ENCODE measurements at regions not wholly inside any gene's neighbourhood (a gene's known extent, or its start where the extent isn't known, plus 50 kb on each side); places are given as distances from the start of the nearest gene placed in this dataset.
"Not testable (repeated sequence)": the region's sequence is repeated elsewhere in the genome, so short reads cannot be mapped to it uniquely, and the experiment has no call there.

DNA sequence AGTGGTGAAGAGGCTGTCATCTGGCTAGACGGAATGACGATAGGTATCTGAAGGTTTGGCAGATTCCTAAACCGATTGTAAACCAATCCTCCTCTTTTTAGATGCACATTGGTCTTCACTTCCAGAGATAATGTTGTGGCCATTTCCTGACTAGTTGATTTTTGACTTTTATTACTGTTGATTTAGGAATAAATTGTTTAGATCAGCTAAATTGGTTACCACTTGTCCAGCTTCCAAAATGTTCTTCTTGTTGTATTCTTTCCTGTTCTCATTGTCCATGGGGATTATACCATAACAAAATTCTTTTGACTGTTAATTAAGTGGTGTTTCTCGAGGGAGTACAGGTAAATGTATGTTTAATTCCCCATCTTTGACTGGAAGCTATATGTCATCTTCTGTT, 119.7 kb downstream of the MACROH2A1 start:
- Histone ChIP-seq H3K36me3 (no peaks in the 10 kb centered on the region), H3K4me3 (no peak overlapping the region), H3K27me3 (no peaks in the 10 kb centered on the region), H3K9me3 (replicated peaks) (0 out of 2 replicates have a peak, but pooled peaks cover 6% of the 10 kb centered on the region), H3K4me1 (peaks cover 30% of the 10 kb centered on the region), H3K27ac (no peak overlapping the region)
- DNase-seq: no peak

DNA sequence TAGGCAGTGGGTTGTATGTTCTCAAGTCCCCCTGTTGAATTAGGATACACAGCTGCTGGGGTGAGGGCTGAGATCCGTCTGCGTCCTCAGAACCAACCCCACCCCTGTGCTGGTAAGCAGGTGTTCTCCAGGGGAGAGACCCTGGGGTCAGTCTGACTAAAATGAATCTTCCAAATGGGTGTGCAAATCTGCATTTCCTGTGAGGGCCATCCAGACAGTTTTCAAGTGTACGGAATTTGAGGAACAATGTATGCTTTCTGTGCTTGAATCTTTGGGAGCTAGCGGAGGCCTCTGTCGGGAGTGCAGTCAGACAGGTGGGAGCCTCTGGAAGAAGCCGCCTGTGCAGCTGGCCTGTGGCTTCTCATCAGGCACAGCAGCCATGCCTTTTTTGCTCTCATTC, 122.9 kb downstream of the MACROH2A1 start:
- Histone ChIP-seq H3K36me3 (no peaks in the 10 kb centered on the region), H3K4me3 (no peak overlapping the region), H3K27me3 (no peaks in the 10 kb centered on the region), H3K27ac (peak overlapping the region; percentile 79), H3K9me3 (replicated peaks) (no peaks in the 10 kb centered on the region), H3K4me1 (peaks cover 51% of the 10 kb centered on the region)
- DNase-seq: peak; percentile 92 to 97

GRCh38 chr5:135273212-135273611, 125.8 kb downstream of the MACROH2A1 start:
- no peak for DNase-seq
- no peaks in the 10 kb centered on the region for H3K36me3 ChIP-seq
- no peak overlapping the region for H3K4me3 ChIP-seq
- H3K4me1 ChIP-seq: peaks cover 70% of the 10 kb centered on the region
- no peaks in the 10 kb centered on the region for H3K27me3 ChIP-seq
- H3K27ac ChIP-seq: peak overlapping the region; percentile 87; the same call in 1 of the 2 replicates
- no peaks in the 10 kb centered on the region for H3K9me3 ChIP-seq (replicated peaks)

DNA sequence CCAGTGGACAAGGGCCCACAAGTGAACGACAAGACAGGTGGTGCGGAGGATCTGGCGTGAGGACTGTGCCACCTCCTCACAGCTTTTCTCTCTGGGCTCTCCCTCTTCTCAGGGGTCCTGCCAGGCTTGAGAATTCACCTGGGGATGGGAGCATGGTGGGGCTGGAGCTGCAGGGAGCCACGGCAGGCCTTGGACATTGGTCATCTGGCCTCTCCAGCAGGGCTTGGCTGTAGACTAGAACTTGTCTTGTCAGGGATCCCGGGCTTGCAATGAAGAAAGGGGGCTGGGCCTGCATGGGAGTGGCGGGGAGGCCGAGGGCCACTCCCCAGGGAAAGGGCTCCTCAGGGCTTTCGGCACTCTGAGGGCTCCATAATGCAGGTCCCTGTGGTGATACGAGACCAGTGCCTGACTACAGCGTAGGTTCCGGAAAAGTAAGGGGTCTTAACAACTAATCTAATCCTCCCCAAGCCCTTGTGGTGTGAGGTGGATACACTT, 126.7 kb downstream of the MACROH2A1 start:
- H3K27ac ChIP-seq: peak overlapping the region; percentile 87
- H3K4me1 ChIP-seq: peaks cover 70% of the 10 kb centered on the region
- no peaks in the 10 kb centered on the region for H3K36me3 ChIP-seq
- no peak overlapping the region for H3K4me3 ChIP-seq
- DNase-seq: no peak
- H3K27me3 ChIP-seq: no peaks in the 10 kb centered on the region
- H3K9me3 ChIP-seq (replicated peaks): no peaks in the 10 kb centered on the region

- no peaks in the 10 kb centered on the region for H3K9me3 ChIP-seq (replicated peaks)
- H3K27ac ChIP-seq: peak overlapping the region; percentile 87
- H3K4me1 ChIP-seq: peaks cover 65% of the 10 kb centered on the region
- no peaks in the 10 kb centered on the region for H3K36me3 ChIP-seq
- no peak overlapping the region for H3K4me3 ChIP-seq
- peak; percentile 94 to 97 for DNase-seq
- no peaks in the 10 kb centered on the region for H3K27me3 ChIP-seq
Measured at GRCh38 chr5:135271533-135272310, 127.3 kb downstream of the MACROH2A1 start.

DNA sequence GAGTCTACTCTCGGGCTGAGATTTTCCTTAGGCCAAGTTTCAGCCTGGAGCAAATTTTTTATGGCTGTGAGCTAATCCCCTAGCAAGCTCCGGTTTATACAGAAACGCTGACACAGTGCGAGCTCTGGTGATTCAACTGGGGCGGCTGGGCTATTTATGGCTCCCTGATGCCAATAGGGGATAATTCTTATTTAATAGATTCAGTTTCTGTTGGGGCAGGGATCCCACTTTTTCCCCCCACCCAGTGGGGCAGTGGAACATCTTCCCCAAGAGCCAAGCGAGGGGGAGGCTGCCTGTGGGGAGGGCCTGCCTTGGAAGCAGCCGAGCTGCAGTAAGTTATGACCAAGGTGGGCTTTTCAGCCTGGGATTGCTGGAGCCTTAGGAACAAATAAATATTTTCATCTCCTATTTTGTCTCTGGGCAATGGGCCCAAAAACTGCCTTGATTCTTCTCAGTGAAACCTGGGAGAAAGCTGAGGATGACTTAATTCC, 129.1 kb downstream of the MACROH2A1 start:
- Histone ChIP-seq H3K4me3 (peak overlapping the region; percentile 44), H3K9me3 (replicated peaks) (no peaks in the 10 kb centered on the region), H3K4me1 (peaks cover 62% of the 10 kb centered on the region), H3K36me3 (no peaks in the 10 kb centered on the region), H3K27me3 (no peaks in the 10 kb centered on the region), H3K27ac (peak overlapping the region; percentile 87)
- peak; percentile 85 to 90 for DNase-seq

- H3K4me3 ChIP-seq: peak overlapping the region; percentile 44
- H3K36me3 ChIP-seq: no peaks in the 10 kb centered on the region
- no peak for DNase-seq
- peaks cover 64% of the 10 kb centered on the region for H3K4me1 ChIP-seq
- H3K27me3 ChIP-seq: no peaks in the 10 kb centered on the region
- peak overlapping the region; percentile 87 for H3K27ac ChIP-seq
- no peaks in the 10 kb centered on the region for H3K9me3 ChIP-seq (replicated peaks)
Measured at GRCh38 chr5:135269199-135269598, 129.8 kb downstream of the MACROH2A1 start.

- no peak overlapping the region for H3K4me3 ChIP-seq
- no peaks in the 10 kb centered on the region for H3K36me3 ChIP-seq
- no peaks in the 10 kb centered on the region for H3K27me3 ChIP-seq
- peaks cover 54% of the 10 kb centered on the region for H3K4me1 ChIP-seq
- peaks cover 7% of the 10 kb centered on the region; the same call in 1 of the 2 replicates for H3K9me3 ChIP-seq (replicated peaks)
- DNase-seq: no peak
- no peak overlapping the region for H3K27ac ChIP-seq
Measured at GRCh38 chr5:135266975-135267374, 132.1 kb downstream of the MACROH2A1 start.

DNA sequence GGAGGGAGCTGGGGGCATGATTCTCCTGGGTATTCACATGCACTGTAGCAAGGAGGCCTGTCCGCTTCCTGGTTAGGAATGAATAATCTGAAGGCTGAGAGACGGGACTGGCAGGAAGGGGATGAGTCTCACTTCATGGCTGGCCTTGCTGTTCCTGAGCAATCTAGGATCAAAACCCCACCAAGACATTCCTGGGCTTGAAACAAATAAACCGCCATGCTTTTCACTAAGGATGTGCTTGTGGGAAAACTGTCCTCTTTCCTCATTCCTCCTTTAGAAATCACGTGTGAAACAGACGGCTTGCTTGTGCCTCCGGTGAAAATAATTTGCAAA, 132.8 kb downstream of the MACROH2A1 start:
- no peak for DNase-seq
- Histone ChIP-seq H3K27me3 (no peaks in the 10 kb centered on the region), H3K4me1 (peaks cover 47% of the 10 kb centered on the region), H3K36me3 (no peaks in the 10 kb centered on the region), H3K4me3 (no peak overlapping the region), H3K27ac (no peak overlapping the region), H3K9me3 (replicated peaks) (peaks cover 11% of the 10 kb centered on the region; the same call in 1 of the 2 replicates)

GRCh38 chr5:135265497-135266302, 133.3 kb downstream of the MACROH2A1 start:
- Histone ChIP-seq H3K27me3 (no peaks in the 10 kb centered on the region), H3K4me3 (peak overlapping the region; percentile 31), H3K36me3 (no peaks in the 10 kb centered on the region), H3K4me1 (peaks cover 42% of the 10 kb centered on the region), H3K9me3 (replicated peaks) (peaks cover 11% of the 10 kb centered on the region; the same call in 1 of the 2 replicates), H3K27ac (peak overlapping the region; percentile 52)
- DNase-seq: no peak

DNA sequence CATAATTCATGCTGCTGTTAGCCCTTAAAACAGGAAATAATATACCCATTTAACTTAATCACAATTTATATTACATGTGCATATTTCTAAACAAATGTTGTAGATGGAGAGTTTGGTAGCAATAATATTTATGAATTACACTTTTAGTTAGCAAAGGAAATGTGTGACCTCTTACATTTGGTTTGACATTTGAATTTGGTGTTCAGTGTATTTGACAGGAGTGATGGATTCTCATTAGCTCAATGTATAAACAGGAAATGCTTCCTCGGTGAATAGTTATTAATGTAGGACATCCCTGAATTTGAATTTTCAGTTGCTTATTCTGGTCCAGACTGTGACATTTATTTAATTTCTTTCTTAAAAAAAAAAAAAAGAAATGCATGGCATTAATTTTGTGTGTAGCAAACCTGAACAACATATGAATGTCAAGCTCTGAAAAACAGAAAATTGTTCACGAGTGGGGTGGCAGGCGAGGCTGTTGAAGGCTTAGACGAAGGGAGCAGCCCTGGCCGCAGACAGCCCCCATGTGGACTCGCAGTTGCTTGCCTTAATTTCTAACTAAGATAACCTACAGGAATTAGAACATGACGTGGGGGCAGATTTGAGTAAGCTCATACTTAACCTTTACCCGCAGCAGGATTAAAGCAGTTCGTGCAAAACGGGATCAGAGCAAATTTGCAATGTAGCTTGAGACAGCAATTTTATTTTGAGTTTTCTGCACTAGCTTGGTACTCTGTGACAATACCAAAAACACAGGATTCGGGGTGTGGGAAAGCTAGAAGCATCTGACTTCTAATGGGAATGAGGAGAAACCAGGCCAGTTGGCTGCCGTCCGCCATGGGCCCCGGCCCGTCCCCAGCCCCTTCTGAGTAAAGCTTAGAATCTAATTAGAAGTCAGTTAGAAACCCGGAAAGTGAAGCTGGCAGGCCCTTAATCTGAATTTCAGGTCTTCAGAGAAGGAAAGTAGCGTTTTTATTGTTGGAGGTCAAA, 134.3 kb downstream of the MACROH2A1 start:
- peak; percentile 45 to 61 for DNase-seq
- Histone ChIP-seq H3K9me3 (replicated peaks) (peaks cover 12% of the 10 kb centered on the region; the same call in 1 of the 2 replicates), H3K27ac (peak overlapping the region; percentile 52), H3K36me3 (no peaks in the 10 kb centered on the region), H3K27me3 (no peaks in the 10 kb centered on the region), H3K4me1 (peaks cover 35% of the 10 kb centered on the region), H3K4me3 (peak overlapping the region; percentile 31)

DNA sequence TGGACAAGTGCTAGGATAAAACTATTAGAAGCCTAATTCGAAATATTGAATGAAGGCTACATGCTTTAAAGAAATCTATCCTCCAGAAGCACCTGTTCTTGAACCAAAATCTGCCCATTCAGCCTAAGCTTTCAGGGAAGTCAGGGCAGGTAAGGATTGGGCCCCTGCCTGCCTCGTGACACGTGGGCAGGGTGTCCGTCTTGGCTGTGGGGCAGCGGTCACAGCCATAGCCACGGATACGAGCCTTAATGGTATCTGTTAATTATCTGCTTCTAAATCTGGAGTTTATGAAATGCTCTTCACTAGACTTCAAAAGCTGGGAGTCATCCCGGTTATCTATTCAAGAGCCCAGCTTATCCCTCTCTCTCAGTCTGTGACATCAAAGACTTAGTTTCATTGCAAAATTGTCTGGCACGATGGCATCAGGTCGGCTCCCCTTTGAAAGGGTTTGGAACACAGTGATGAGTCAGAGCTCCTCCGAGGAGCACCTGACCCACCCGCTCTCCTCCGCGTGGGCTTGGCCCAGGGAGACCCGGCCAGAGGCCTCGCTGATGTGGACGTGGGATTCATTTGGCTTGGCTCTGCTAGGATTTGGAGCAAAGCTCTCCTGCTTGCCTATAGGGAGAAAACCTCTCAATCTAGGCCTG, 135.9 kb downstream of the MACROH2A1 start:
- Histone ChIP-seq H3K9me3 (replicated peaks) (peaks cover 21% of the 10 kb centered on the region), H3K4me3 (no peak overlapping the region), H3K36me3 (no peaks in the 10 kb centered on the region), H3K27ac (no peak overlapping the region), H3K27me3 (no peaks in the 10 kb centered on the region), H3K4me1 (peaks cover 23% of the 10 kb centered on the region)
- no peak for DNase-seq

DNA sequence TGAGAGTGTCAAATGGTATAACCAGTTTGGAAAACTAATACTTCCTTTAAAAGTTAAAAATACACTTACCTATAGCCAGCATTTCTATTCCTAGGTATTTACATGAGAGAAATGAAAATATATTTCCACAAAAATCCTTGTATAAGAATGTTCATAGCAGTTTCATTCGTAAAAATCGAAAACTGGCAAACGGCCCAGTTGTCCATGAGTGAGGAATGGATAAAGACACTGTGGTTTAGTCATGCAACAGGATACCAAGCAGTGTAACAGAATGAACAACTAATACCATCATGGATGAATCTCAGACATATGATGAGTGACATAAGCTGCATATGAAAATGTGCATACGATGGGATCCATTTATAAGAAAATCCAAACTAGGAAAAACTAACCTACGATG, 136.7 kb downstream of the MACROH2A1 start:
- H3K27ac ChIP-seq: no peak overlapping the region
- peaks cover 23% of the 10 kb centered on the region for H3K4me1 ChIP-seq
- no peak overlapping the region for H3K4me3 ChIP-seq
- H3K27me3 ChIP-seq: no peaks in the 10 kb centered on the region
- no peak for DNase-seq
- no peaks in the 10 kb centered on the region for H3K36me3 ChIP-seq
- peaks cover 21% of the 10 kb centered on the region for H3K9me3 ChIP-seq (replicated peaks)

DNA sequence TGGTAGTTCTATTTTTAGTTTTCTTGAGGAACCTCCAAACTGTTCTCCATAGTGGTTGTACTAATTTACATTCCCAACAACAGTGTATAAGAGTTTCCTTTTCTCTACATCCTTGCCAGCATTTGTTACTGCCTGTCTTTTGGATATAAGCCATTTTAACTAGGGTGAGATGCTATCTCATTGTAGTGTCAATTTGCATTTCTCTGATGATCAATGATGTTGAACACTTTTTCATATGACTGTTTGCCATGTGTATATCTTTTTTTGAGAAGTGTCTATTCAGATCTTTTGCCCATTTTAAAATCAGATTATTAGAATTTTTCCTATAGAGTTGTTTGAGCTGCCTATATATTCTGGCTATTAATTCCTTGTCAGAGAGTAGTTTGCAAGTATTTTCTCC, 138.9 kb downstream of the MACROH2A1 start:
- Histone ChIP-seq H3K4me1 (peaks cover 14% of the 10 kb centered on the region), H3K9me3 (replicated peaks) (peaks cover 21% of the 10 kb centered on the region)
- not testable (repeated sequence) for DNase-seq, H3K27me3 ChIP-seq, H3K4me3 ChIP-seq, H3K27ac ChIP-seq, H3K36me3 ChIP-seq
